ENCODE measurements at regions not wholly inside any gene's neighbourhood (a gene's known extent, or its start where the extent isn't known, plus 50 kb on each side); places are given as distances from the start of the nearest gene placed in this dataset.
A peak's percentile ranks its signal among the peaks of the same experiment; 100 is the strongest.
"Not testable (repeated sequence)": the region's sequence is repeated elsewhere in the genome, so short reads cannot be mapped to it uniquely, and the experiment has no call there.

DNA sequence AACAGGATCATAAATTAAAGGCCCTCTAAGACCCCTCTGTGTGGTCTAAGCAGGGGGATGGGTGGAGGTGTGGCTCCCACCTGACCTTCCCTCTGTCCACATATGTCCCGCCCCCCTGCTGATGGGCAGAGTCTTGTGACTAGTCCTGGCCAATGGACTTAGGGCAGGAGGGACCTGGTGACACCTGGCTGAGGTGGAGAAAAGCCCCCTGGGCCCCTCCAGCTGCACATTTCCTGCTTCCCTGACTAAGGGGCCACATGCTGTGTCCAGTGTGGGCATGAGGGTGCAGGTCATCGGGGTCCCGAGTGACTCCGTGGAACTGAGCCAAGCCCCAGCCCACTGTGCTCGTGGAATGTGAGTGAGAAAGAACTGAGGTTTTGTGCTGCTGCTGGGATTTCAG, 254.7 kb downstream of the ADGRD1 start:
- H3K27ac ChIP-seq = no peak overlapping the region
- peak in 1 of 2 donors; percentile 33 for DNase-seq (ENCODE audit: low spot score in 2 of 2)
- TF ChIP-seq, protein P1, sequence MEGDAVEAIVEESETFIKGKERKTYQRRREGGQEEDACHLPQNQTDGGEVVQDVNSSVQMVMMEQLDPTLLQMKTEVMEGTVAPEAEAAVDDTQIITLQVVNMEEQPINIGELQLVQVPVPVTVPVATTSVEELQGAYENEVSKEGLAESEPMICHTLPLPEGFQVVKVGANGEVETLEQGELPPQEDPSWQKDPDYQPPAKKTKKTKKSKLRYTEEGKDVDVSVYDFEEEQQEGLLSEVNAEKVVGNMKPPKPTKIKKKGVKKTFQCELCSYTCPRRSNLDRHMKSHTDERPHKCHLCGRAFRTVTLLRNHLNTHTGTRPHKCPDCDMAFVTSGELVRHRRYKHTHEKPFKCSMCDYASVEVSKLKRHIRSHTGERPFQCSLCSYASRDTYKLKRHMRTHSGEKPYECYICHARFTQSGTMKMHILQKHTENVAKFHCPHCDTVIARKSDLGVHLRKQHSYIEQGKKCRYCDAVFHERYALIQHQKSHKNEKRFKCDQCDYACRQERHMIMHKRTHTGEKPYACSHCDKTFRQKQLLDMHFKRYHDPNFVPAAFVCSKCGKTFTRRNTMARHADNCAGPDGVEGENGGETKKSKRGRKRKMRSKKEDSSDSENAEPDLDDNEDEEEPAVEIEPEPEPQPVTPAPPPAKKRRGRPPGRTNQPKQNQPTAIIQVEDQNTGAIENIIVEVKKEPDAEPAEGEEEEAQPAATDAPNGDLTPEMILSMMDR (IDR thresholded peaks at IDR 0.05) = no peak
- intact Hi-C loops (cut with DNase I) = no loop called here
- H3K36me3 ChIP-seq = no peaks in the 10 kb centered on the region
- no peaks in the 10 kb centered on the region for H3K4me1 ChIP-seq
- H3K4me3 ChIP-seq = no peak overlapping the region
- no peaks in the 10 kb centered on the region for H3K9me3 ChIP-seq
- no peaks in the 10 kb centered on the region for H3K27me3 ChIP-seq

DNA sequence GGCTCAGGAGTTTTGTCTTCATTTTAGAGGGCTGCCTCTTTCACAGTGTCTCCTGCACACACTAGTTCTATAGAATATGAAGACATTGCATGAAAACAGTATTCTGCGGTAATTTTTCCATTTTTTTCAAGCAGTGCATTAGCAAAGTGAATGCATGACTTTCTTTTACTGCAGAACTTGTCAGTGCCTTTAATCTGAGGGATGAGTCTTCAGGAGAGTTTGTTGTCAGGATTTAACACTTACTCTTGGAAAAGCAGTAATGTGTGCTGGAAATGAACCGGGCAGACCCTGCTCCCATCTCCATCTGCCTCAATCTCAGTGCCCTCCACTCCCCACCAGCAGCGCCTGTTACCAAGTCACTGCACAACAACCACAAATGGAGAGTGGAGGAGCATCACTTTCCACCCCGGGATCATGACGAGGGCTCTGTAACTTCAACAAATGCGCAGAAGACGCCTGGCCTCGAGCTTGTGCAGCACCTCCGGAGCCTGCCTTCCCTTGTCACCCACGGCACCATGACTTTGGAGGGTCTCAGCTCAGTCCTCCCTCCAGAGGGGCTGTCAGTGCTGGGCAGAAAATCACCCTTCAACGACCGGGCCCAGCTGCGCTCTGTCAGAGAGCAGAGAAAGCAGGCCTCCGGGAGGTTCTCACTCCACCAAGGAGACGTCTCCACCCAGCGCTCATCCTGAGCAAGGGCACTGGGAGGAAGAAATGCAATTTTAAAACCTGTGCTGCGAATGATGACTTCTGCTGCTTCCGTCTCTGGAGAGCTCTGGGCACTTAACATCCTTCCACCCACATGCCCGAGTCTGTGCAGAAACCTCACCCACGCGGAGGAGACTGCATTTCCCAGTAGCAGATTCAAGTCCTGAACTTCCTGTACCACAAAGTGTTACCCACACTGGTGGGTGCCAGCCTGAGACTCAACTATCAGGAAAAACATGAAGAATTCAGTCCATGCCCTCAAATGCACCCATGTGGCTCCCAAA, 255.7 kb downstream of the ADGRD1 start:
- intact Hi-C loops (cut with DNase I) = no loop called here
- H3K27me3 ChIP-seq = no peaks in the 10 kb centered on the region
- H3K9me3 ChIP-seq = no peaks in the 10 kb centered on the region
- no peak overlapping the region for H3K27ac ChIP-seq
- peak in 1 of 2 donors; percentile 34 for DNase-seq (ENCODE audit: low spot score in 2 of 2)
- H3K4me1 ChIP-seq = no peaks in the 10 kb centered on the region
- TF ChIP-seq, protein P1 (IDR thresholded peaks at IDR 0.05) = no peak
- H3K36me3 ChIP-seq = no peaks in the 10 kb centered on the region
- no peak overlapping the region for H3K4me3 ChIP-seq

DNA sequence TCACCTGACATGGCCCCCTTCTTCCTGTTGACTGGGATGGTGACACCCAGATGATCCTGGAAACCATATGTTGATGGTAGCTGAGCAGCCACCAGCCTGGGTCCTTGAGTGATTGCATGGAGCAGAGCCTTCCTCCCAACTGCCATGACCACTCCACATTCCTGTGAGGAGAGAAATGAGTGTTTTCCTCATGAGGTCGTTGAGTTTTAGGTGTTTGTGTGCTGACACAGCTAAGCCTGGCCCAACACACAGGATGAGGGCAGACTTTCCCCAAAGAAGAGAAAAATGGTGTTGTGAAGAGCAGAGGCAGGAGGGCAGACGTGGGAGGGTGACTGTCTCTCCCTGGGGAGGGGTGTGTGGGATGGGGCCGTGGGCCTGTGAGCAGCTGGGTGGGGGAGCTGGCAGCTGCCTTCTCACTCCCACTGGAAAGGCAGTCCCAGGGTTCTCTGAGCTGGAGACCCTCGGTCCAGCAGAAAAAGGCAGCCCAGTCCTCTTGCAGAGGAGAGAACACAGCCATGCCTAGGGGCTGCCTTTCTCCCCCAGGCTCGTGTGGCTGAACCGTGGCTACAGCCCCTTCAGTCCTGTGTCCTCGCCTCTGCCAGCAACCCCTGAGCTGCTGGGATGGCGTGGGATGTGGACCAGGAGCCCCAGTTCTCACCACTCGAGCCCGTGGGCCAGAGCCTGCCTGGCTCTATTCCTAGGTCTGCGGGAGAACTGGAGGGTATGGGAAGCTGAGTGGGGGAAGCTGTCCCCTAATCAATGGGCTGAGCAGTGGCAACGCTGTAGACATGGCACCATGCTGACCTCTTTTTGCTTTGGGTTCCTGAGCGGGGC, 257.0 kb downstream of the ADGRD1 start:
- intact Hi-C loops (cut with DNase I) = no loop called here
- no peaks in the 10 kb centered on the region for H3K4me1 ChIP-seq
- DNase-seq (ENCODE audit: low spot score in 2 of 2) = peak in 1 of 2 donors; percentile 37

DNA sequence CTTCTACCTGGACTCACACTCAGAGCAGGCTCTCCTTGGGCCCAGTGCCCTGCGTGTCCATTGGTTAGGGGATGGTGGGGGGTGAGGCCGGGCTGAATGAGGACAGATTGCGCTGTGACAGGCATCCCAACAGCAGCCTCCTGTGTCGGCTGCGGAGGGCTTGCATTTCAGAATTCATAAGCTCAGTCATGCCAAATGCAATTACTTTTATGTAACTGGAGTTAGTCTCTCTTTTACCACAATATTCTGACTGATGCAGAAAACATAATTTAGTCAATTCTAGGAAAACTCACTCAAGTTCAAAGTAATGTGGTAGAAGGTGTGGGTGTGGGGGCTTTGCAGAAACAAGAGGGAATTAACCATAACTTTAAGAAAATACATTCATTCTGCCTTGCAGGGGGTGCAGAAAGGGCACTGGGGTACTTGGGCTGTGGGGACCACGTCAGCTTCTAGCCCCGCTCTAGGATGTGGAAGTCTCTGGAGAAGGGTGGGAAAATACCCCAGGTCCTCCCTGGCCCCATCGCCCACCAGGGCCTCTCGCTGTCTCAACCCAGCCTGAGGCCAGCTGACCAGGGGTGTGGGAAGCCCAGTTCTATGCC, 257.7 kb downstream of the ADGRD1 start:
- peak in 1 of 2 donors; percentile 58 for DNase-seq (ENCODE audit: low spot score in 2 of 2)
- TF ChIP-seq, protein P1 (IDR thresholded peaks at IDR 0.05) = no peak
- no peak overlapping the region for H3K27ac ChIP-seq
- intact Hi-C loops (cut with DNase I) = no loop called here
- no peaks in the 10 kb centered on the region for H3K4me1 ChIP-seq
- no peaks in the 10 kb centered on the region for H3K27me3 ChIP-seq
- no peaks in the 10 kb centered on the region for H3K36me3 ChIP-seq
- H3K9me3 ChIP-seq = no peaks in the 10 kb centered on the region
- no peak overlapping the region for H3K4me3 ChIP-seq

More for the DNA sequence above, 257.0 kb downstream of the ADGRD1 start:
- Histone ChIP-seq H3K4me3 (no peak overlapping the region), H3K36me3 (no peaks in the 10 kb centered on the region), H3K27me3 (no peaks in the 10 kb centered on the region), H3K27ac (no peak overlapping the region), H3K9me3 (no peaks in the 10 kb centered on the region)
- TF ChIP-seq, protein P1 (IDR thresholded peaks at IDR 0.05) = no peak

DNA sequence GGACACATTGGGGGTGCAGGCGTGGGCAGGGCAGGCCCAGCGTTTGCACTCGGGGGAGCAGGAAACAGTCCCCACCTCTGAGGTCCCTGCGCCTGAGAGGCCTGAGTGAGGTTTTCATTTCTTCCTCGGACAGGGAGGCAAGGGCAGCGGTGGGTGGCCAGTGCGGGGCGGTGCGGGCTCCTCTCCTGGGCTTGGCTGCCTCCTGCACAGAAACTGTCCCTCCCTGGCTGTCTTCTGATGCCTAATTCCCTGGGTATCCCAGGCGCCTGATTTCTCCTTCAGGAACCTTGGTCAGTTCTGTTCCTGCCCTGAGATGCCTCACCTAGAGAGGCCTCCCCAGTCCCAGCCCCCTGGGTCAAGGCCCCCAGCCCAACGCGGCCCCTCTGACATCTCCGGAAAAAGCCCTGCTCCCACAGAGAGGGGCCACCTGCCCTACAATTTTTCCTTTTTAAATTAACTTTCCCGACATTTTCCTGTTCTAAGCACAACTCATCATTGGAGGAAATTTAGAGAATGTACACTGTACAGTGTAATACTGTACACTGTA, 260.3 kb downstream of the ADGRD1 start:
- H3K27me3 ChIP-seq = no peaks in the 10 kb centered on the region
- no peak overlapping the region for H3K27ac ChIP-seq
- H3K4me1 ChIP-seq = no peaks in the 10 kb centered on the region
- H3K4me3 ChIP-seq = no peak overlapping the region
- TF ChIP-seq, protein P1 (IDR thresholded peaks at IDR 0.05) = no peak
- no peaks in the 10 kb centered on the region for H3K9me3 ChIP-seq
- no peaks in the 10 kb centered on the region for H3K36me3 ChIP-seq
- no peak for DNase-seq (ENCODE audit: low spot score in 2 of 2)
- intact Hi-C loops (cut with DNase I) = no loop called here

DNA sequence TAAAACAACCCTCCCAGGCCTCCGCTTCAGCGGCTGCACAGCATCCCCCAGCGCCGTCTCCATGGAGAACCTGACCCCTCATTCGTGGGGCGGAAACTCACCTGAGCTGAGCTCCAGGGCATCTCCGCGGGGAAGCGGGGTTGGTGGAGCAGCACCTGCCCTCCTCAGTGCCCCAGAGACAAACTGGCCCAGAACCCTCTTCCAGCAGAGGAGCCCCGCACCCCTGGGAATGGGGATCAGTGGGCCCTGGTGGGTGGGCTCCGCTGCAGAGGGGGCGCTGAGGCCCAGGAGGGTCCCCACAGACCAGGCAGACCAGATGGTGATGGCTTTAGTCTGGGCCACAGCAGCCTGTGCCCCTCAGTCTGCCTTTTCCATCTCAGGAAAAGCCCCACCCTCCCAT, 261.2 kb downstream of the ADGRD1 start:
- H3K27ac ChIP-seq; intact Hi-C loops (cut with DNase I); H3K27me3 ChIP-seq; DNase-seq (ENCODE audit: low spot score in 2 of 2); H3K36me3 ChIP-seq; H3K4me1 ChIP-seq; H3K4me3 ChIP-seq; H3K9me3 ChIP-seq: not testable (repeated sequence)

DNA sequence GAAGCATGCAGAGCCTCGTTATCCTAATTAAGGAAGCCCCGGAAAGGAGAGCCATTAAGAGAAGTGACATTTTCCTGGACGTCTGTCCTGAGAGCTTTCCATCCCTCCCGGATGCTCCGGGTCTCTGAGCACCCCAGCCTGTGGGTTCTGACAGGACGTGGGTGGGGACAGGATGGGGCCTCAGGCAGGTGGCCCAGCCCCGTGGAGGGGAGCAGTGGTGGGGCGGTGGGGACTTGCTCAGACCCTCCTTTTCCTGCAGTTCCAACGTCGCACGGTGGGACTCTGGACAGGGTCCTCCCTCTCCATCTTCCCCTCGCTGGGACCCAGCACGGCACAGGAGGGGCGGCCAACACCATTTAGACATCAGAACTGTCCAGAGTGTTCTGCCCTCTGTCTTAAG, 262.9 kb downstream of the ADGRD1 start:
- H3K4me3 ChIP-seq; H3K27ac ChIP-seq; H3K27me3 ChIP-seq; H3K36me3 ChIP-seq; intact Hi-C loops (cut with DNase I); H3K4me1 ChIP-seq; DNase-seq (ENCODE audit: low spot score in 2 of 2); H3K9me3 ChIP-seq: not testable (repeated sequence)

All from ascending aorta (tissue), 2 donors.